Middle frontal gyrus (tissue), 1 donor: ENCODE measurements at regions not wholly inside any gene's neighbourhood (a gene's known extent, or its start where the extent isn't known, plus 50 kb on each side); places are given as distances from the start of the nearest gene placed in this dataset.
"Not testable (repeated sequence)": the region's sequence is repeated elsewhere in the genome, so short reads cannot be mapped to it uniquely, and the experiment has no call there.

ENCODE experiments used
- DNase-seq: peaks from one replicate; pipeline ENCODE4 v3.0.0-alpha.2; 2015; ENCODE audit warnings: low spot score; ENCODE audit errors: extremely low spot score

- no peak for DNase-seq
Measured at GRCh38 chr1:191343816-191344215, 814.4 kb upstream of the RGS18 start.

- no peak for DNase-seq
Measured at GRCh38 chr1:191346381-191346780, 811.9 kb upstream of the RGS18 start.

- DNase-seq: no peak
Measured at GRCh38 chr1:191348328-191348727, 809.9 kb upstream of the RGS18 start.

- DNase-seq: no peak
Measured at GRCh38 chr1:191350938-191351337, 807.3 kb upstream of the RGS18 start.

GRCh38 chr1:191358724-191359123 lies 799.5 kb upstream of the RGS18 start:
- DNase-seq: no peak

GRCh38 chr1:191366686-191367085 lies 791.6 kb upstream of the RGS18 start:
- no peak for DNase-seq

GRCh38 chr1:191368891-191369654 lies 789.2 kb upstream of the RGS18 start:
- DNase-seq: no peak

- no peak for DNase-seq
Measured at GRCh38 chr1:191371626-191372025, 786.6 kb upstream of the RGS18 start.

- DNase-seq: no peak
Measured at GRCh38 chr1:191388283-191388682, 770.0 kb upstream of the RGS18 start.

GRCh38 chr1:191396622-191397021 lies 761.6 kb upstream of the RGS18 start:
- DNase-seq: no peak

GRCh38 chr1:191398551-191398950 lies 759.7 kb upstream of the RGS18 start:
- no peak for DNase-seq

- DNase-seq: no peak
Measured at GRCh38 chr1:191405417-191405816, 752.8 kb upstream of the RGS18 start.

- DNase-seq: no peak
Measured at GRCh38 chr1:191414981-191415640, 743.2 kb upstream of the RGS18 start.

GRCh38 chr1:191419842-191420241 lies 738.4 kb upstream of the RGS18 start:
- DNase-seq: no peak

GRCh38 chr1:191427593-191427992 lies 730.7 kb upstream of the RGS18 start:
- no peak for DNase-seq

- DNase-seq: no peak
Measured at GRCh38 chr1:191432817-191433216, 725.4 kb upstream of the RGS18 start.

GRCh38 chr1:191438979-191439378 lies 719.3 kb upstream of the RGS18 start:
- DNase-seq: no peak

- DNase-seq: not testable (repeated sequence)
Measured at GRCh38 chr1:191448279-191448678, 710.0 kb upstream of the RGS18 start.

GRCh38 chr1:191452586-191452985 lies 705.7 kb upstream of the RGS18 start:
- no peak for DNase-seq

GRCh38 chr1:191453487-191453886 lies 704.8 kb upstream of the RGS18 start:
- DNase-seq: no peak

GRCh38 chr1:191457889-191458288 lies 700.4 kb upstream of the RGS18 start:
- no peak for DNase-seq

- DNase-seq: no peak
Measured at GRCh38 chr1:191460234-191460633, 698.0 kb upstream of the RGS18 start.

GRCh38 chr1:191483988-191484387 lies 674.3 kb upstream of the RGS18 start:
- DNase-seq: no peak
